MCF 10A (cell line): ENCODE measurements at regions not wholly inside any gene's neighbourhood (a gene's known extent, or its start where the extent isn't known, plus 50 kb on each side); places are given as distances from the start of the nearest gene placed in this dataset.

Experiments
- BruUV-seq: library from RNA; stranded (reverse); fragments of 400-500 nt; replicated peaks from 2 replicates; lab custom pipeline; 2021; lab: Mats Ljungman, UMichigan
- CTCF ChIA-PET: fragments of 300-600 bp; sonication (Branson Sonifier 250); formaldehyde crosslinking; extraction: SDS; loops from one replicate; lab custom pipeline; 2021; ENCODE audit warnings: antibody characterized with exemption, inconsistent platforms; lab: Yijun Ruan, JAX
- POLR2A ChIA-PET: fragments of 300-600, 350-650 bp; sonication (Branson Sonifier 250); formaldehyde crosslinking; extraction: SDS; loops from one replicate; lab custom pipeline; 2020; ENCODE audit warnings: antibody characterized with exemption, inconsistent platforms; lab: Yijun Ruan, JAX
- DNase-seq: peaks from one replicate; pipeline ENCODE4 v3.0.0-alpha.2; 2018; ENCODE audit not compliant: unreplicated experiment
- H3K27ac Mint-ChIP-seq: one replicate; pipeline ENCODE4 v1.8.0; 2022; ENCODE audit warnings: mild to moderate bottlenecking, low read depth, mixed read lengths; ENCODE audit not compliant: unreplicated experiment
- H3K27me3 Mint-ChIP-seq: one replicate; pipeline ENCODE4 v1.8.0; 2022; ENCODE audit warnings: mixed read lengths; ENCODE audit not compliant: insufficient read depth, unreplicated experiment
- H3K36me3 Mint-ChIP-seq: one replicate; pipeline ENCODE4 v1.8.0; 2022; ENCODE audit warnings: mild to moderate bottlenecking, moderate library complexity, mixed read lengths; ENCODE audit not compliant: insufficient read depth, unreplicated experiment
- H3K4me1 Mint-ChIP-seq: one replicate; pipeline ENCODE4 v1.8.0; 2022; ENCODE audit warnings: mixed read lengths; ENCODE audit not compliant: insufficient read depth, unreplicated experiment
- H3K4me3 Mint-ChIP-seq: one replicate; pipeline ENCODE4 v1.8.0; 2022; ENCODE audit warnings: mild to moderate bottlenecking, moderate library complexity, mixed read lengths; ENCODE audit not compliant: unreplicated experiment
- H3K9me3 Mint-ChIP-seq: one replicate; pipeline ENCODE4 v1.8.0; 2022; ENCODE audit warnings: mixed read lengths; ENCODE audit not compliant: unreplicated experiment
- CTCF ChIP-seq: fragments of 200-600 bp; IDR thresholded peaks from one replicate; pipeline ENCODE4 v1.8.0; 2022; ENCODE audit warnings: antibody characterized with exemption, mild to moderate bottlenecking; ENCODE audit not compliant: unreplicated experiment
- intact Hi-C: fragments of 100-400 bp; cut with micrococcal nuclease; formaldehyde crosslinking; loops from 2 replicates; pipeline ENCODE4 v1.14.1; 2022

DNA sequence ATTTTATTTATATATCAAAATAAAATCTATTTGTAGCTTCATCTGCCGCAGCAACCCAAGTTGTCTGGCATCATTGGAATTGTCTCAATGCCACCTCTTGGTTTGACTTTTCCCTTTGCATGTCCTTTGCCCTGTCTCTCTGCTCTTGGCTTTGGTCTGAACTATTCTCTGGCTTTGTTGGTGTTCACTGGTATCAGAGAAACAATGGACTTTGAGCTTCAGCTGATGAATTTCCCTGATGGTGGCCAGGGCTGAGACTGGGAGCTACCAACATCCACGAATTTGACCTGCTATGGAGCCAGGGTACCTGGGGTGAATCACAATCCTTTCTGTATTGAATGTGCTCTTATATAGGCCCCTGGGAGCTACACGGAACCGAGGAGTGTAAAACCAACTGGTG, 311.7 kb upstream of the KIAA1217 start:
- H3K27ac Mint-ChIP-seq = no peak overlapping the region
- intact Hi-C loops = no loop called here
- CTCF ChIA-PET = no interaction called here
- H3K27me3 Mint-ChIP-seq = peaks cover 30% of the 10 kb centered on the region
- H3K4me1 Mint-ChIP-seq = no peaks in the 10 kb centered on the region
- POLR2A ChIA-PET = no interaction called here
- no peak for DNase-seq
- BruUV-seq = no TSS peak
- no peak for TF ChIP-seq CTCF
- H3K4me3 Mint-ChIP-seq = no peak overlapping the region
- H3K9me3 Mint-ChIP-seq = no peaks in the 10 kb centered on the region
- no peaks in the 10 kb centered on the region for H3K36me3 Mint-ChIP-seq

GRCh38 chr10:23897861-23898260, 311.1 kb upstream of the KIAA1217 start:
- no peaks in the 10 kb centered on the region for H3K9me3 Mint-ChIP-seq
- no TSS peak for BruUV-seq
- peaks cover 30% of the 10 kb centered on the region for H3K27me3 Mint-ChIP-seq
- no peaks in the 10 kb centered on the region for H3K4me1 Mint-ChIP-seq
- no peak for TF ChIP-seq CTCF
- H3K36me3 Mint-ChIP-seq = no peaks in the 10 kb centered on the region
- no peak for DNase-seq
- POLR2A ChIA-PET = no interaction called here
- no peak overlapping the region for H3K4me3 Mint-ChIP-seq
- no peak overlapping the region for H3K27ac Mint-ChIP-seq
- intact Hi-C loops = no loop called here
- CTCF ChIA-PET = no interaction called here

- CTCF ChIA-PET = no interaction called here
- DNase-seq = no peak
- no TSS peak for BruUV-seq
- POLR2A ChIA-PET = interaction anchor here (0.6 to 1.1 kb wide), 2 partner anchors 11 to 803 kb away, joined by 3 to 4 read pairs; no protein-coding TSS in a partner anchor
- H3K27ac Mint-ChIP-seq = no peak overlapping the region
- no peak for TF ChIP-seq CTCF
- no peaks in the 10 kb centered on the region for H3K36me3 Mint-ChIP-seq
- intact Hi-C loops = no loop called here
- peaks cover 30% of the 10 kb centered on the region for H3K27me3 Mint-ChIP-seq
- no peak overlapping the region for H3K4me3 Mint-ChIP-seq
- H3K4me1 Mint-ChIP-seq = no peaks in the 10 kb centered on the region
- no peaks in the 10 kb centered on the region for H3K9me3 Mint-ChIP-seq
These were observed 309.8 kb upstream of the KIAA1217 start for GRCh38 chr10:23899166-23899565.

DNA sequence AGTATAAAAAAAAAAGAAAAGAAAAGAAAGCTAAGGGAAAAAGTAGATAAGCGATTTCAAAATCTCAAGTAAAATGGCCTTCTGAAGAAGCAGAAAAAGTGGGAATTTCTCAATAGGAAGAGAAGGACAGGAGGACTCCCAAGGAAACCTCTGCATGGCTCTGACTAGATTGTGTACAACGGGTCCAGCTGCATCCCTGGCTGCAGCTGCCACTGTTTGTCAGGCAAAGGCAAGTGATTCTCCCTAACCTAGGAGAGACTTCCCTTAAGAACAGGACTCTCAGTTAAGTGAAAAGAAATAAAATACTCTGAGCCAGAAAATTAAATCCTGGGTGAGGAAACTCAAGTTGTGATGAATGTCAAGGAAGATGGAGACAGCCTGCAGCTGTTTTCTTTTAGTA, 298.6 kb upstream of the KIAA1217 start:
- ChIA-PET CTCF (no interaction called here), POLR2A (no interaction called here)
- no peak overlapping the region for H3K27ac Mint-ChIP-seq
- no peak overlapping the region for H3K4me3 Mint-ChIP-seq
- no peaks in the 10 kb centered on the region for H3K4me1 Mint-ChIP-seq
- intact Hi-C loops = no loop called here
- no peaks in the 10 kb centered on the region for H3K9me3 Mint-ChIP-seq
- no peaks in the 10 kb centered on the region for H3K36me3 Mint-ChIP-seq
- peaks cover 25% of the 10 kb centered on the region for H3K27me3 Mint-ChIP-seq
- no TSS peak for BruUV-seq
- DNase-seq = no peak
- no peak for TF ChIP-seq CTCF
